MCF 10A (cell line): ENCODE measurements at regions not wholly inside any gene's neighbourhood (a gene's known extent, or its start where the extent isn't known, plus 50 kb on each side); places are given as distances from the start of the nearest gene placed in this dataset.

Experiments
- BruUV-seq: library from RNA; stranded (reverse); fragments of 400-500 nt; replicated peaks from 2 replicates; lab custom pipeline; 2021; lab: Mats Ljungman, UMichigan
- CTCF ChIA-PET: fragments of 300-600 bp; sonication (Branson Sonifier 250); formaldehyde crosslinking; extraction: SDS; loops from one replicate; lab custom pipeline; 2021; ENCODE audit warnings: antibody characterized with exemption, inconsistent platforms; lab: Yijun Ruan, JAX
- POLR2A ChIA-PET: fragments of 300-600, 350-650 bp; sonication (Branson Sonifier 250); formaldehyde crosslinking; extraction: SDS; loops from one replicate; lab custom pipeline; 2020; ENCODE audit warnings: antibody characterized with exemption, inconsistent platforms; lab: Yijun Ruan, JAX
- DNase-seq: peaks from one replicate; pipeline ENCODE4 v3.0.0-alpha.2; 2018; ENCODE audit not compliant: unreplicated experiment
- H3K27ac Mint-ChIP-seq: one replicate; pipeline ENCODE4 v1.8.0; 2022; ENCODE audit warnings: mild to moderate bottlenecking, low read depth, mixed read lengths; ENCODE audit not compliant: unreplicated experiment
- H3K27me3 Mint-ChIP-seq: one replicate; pipeline ENCODE4 v1.8.0; 2022; ENCODE audit warnings: mixed read lengths; ENCODE audit not compliant: insufficient read depth, unreplicated experiment
- H3K36me3 Mint-ChIP-seq: one replicate; pipeline ENCODE4 v1.8.0; 2022; ENCODE audit warnings: mild to moderate bottlenecking, moderate library complexity, mixed read lengths; ENCODE audit not compliant: insufficient read depth, unreplicated experiment
- H3K4me1 Mint-ChIP-seq: one replicate; pipeline ENCODE4 v1.8.0; 2022; ENCODE audit warnings: mixed read lengths; ENCODE audit not compliant: insufficient read depth, unreplicated experiment
- H3K4me3 Mint-ChIP-seq: one replicate; pipeline ENCODE4 v1.8.0; 2022; ENCODE audit warnings: mild to moderate bottlenecking, moderate library complexity, mixed read lengths; ENCODE audit not compliant: unreplicated experiment
- H3K9me3 Mint-ChIP-seq: one replicate; pipeline ENCODE4 v1.8.0; 2022; ENCODE audit warnings: mixed read lengths; ENCODE audit not compliant: unreplicated experiment
- intact Hi-C: fragments of 100-400 bp; cut with micrococcal nuclease; formaldehyde crosslinking; loops from 2 replicates; pipeline ENCODE4 v1.14.1; 2022
- TF ChIP-seq, protein P1 (sequence below): fragments of 200-600 bp; IDR thresholded peaks from one replicate; pipeline ENCODE4 v1.8.0; 2022; ENCODE audit warnings: antibody characterized with exemption, mild to moderate bottlenecking; ENCODE audit not compliant: unreplicated experiment

DNA sequence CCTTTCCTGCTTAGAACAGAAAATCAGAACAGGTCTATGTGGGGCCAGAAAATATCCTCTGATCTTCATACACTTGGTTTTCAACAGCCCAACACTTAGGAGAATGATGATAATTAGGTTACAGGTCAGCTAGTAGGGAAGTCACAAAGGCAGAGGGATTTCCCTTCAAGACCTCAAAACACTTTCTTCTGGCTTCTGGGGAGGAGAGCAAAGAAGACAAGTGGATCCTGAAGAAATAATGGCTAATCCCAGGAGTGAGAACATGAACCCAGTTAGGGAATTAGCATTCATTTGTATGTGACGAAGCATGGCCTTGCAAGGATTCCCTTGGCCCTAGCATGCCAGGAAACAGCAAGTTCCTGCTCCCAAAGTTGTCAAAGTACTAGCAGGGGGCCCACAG, 223.3 kb downstream of the BCAT1 start:
- ChIA-PET POLR2A (no interaction called here), CTCF (no interaction called here)
- no peak for DNase-seq
- no peak overlapping the region for H3K4me3 Mint-ChIP-seq
- H3K27ac Mint-ChIP-seq: no peak overlapping the region
- no TSS peak for BruUV-seq
- TF ChIP-seq, protein P1, sequence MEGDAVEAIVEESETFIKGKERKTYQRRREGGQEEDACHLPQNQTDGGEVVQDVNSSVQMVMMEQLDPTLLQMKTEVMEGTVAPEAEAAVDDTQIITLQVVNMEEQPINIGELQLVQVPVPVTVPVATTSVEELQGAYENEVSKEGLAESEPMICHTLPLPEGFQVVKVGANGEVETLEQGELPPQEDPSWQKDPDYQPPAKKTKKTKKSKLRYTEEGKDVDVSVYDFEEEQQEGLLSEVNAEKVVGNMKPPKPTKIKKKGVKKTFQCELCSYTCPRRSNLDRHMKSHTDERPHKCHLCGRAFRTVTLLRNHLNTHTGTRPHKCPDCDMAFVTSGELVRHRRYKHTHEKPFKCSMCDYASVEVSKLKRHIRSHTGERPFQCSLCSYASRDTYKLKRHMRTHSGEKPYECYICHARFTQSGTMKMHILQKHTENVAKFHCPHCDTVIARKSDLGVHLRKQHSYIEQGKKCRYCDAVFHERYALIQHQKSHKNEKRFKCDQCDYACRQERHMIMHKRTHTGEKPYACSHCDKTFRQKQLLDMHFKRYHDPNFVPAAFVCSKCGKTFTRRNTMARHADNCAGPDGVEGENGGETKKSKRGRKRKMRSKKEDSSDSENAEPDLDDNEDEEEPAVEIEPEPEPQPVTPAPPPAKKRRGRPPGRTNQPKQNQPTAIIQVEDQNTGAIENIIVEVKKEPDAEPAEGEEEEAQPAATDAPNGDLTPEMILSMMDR: no peak
- H3K27me3 Mint-ChIP-seq: no peaks in the 10 kb centered on the region
- H3K36me3 Mint-ChIP-seq: no peaks in the 10 kb centered on the region
- intact Hi-C loops: loop anchor here (5.0 kb wide), 2 partner anchors 363 to 618 kb away; no protein-coding TSS in a partner anchor
- H3K4me1 Mint-ChIP-seq: no peaks in the 10 kb centered on the region
- H3K9me3 Mint-ChIP-seq: peaks cover 9% of the 10 kb centered on the region

DNA sequence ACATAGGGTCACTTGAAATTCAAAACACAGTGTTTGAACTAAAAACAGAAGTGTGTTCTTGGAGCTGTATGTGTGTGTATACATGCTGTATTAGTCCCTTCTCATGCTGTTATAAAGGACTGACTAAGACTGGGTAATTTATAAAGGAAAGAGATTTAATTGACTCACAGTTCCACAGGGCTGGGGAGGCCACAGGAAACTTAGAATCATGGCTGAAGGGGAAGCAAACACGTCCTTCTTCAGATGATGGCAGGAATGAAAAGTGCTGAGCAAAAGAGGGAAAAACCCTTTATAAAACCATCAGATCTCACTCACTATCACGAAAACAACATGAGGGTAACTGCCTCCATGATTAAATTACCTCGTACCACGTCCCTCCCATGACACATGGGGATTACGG, 224.1 kb downstream of the BCAT1 start:
- ChIA-PET POLR2A (no interaction called here), CTCF (no interaction called here)
- BruUV-seq: no TSS peak
- DNase-seq: no peak
- TF ChIP-seq, protein P1: no peak
- Mint-ChIP-seq H3K4me3 (no peak overlapping the region), H3K4me1 (peaks cover 1% of the 10 kb centered on the region), H3K36me3 (no peaks in the 10 kb centered on the region), H3K27ac (no peak overlapping the region), H3K27me3 (no peaks in the 10 kb centered on the region), H3K9me3 (peaks cover 13% of the 10 kb centered on the region)
- intact Hi-C loops: loop anchor here (5.0 kb wide), 2 partner anchors 363 to 618 kb away; no protein-coding TSS in a partner anchor

DNA sequence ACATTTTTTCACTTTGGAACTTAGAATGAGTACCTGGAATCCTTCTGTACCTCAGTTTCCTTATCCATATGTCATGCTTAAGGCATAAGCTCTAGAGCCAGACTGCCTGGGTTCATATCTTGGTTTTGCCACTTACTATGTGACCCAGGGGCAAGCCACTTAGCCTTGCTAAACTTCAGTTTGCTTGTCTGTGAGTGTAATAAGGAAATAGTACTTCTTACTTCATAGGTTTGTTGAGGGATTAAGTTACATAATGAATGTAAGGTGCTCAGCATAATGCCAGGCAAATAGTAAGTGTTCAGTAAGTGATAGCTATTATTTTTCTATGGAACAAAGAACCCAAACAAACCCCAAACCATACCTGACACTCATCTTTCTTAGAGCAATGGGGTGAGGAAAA, 225.1 kb downstream of the BCAT1 start:
- ChIA-PET CTCF (interaction anchor here (0.6 to 0.7 kb wide), 3 partner anchors 129 to 621 kb away, joined by 3 to 4 read pairs (median 4); no protein-coding TSS in a partner anchor), POLR2A (no interaction called here)
- TF ChIP-seq, protein P1: no peak
- Mint-ChIP-seq H3K9me3 (peaks cover 13% of the 10 kb centered on the region), H3K27me3 (no peaks in the 10 kb centered on the region), H3K36me3 (no peaks in the 10 kb centered on the region), H3K4me3 (no peak overlapping the region), H3K4me1 (peaks cover 12% of the 10 kb centered on the region), H3K27ac (no peak overlapping the region)
- DNase-seq: no peak
- intact Hi-C loops: no loop called here
- BruUV-seq: no TSS peak

DNA sequence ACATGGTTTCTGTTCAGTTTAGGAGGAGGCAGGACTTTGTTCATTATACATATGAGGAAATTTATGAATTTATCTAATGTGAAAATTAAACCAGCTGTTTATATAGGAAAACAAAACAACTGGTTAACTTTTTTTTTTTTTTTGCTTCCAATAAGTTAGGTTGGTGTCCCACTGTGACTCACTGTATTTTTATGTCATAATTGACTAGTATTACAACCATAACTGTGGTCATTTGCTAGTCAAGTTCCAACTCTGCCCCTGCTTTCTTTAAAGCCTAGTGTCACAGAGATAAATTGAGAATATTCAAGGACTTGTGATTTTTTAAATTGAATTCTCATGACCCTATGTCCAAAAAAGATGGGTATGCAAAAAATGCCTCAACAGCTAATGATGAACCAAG, 227.7 kb downstream of the BCAT1 start:
- Mint-ChIP-seq H3K4me1 (peaks cover 14% of the 10 kb centered on the region), H3K27ac (no peak overlapping the region), H3K9me3 (peaks cover 13% of the 10 kb centered on the region), H3K27me3 (no peaks in the 10 kb centered on the region), H3K36me3 (no peaks in the 10 kb centered on the region), H3K4me3 (no peak overlapping the region)
- BruUV-seq: no TSS peak
- TF ChIP-seq, protein P1: no peak
- CTCF ChIA-PET: interaction anchor here (0.6 to 0.7 kb wide), 5 partner anchors 10 to 1517 kb away, joined by 3 to 5 read pairs (median 4); no protein-coding TSS in a partner anchor
- intact Hi-C loops: no loop called here
- no peak for DNase-seq
- POLR2A ChIA-PET: no interaction called here
